CD4-positive, alpha-beta T cell (primary cell): ENCODE measurements at regions not wholly inside any gene's neighbourhood (a gene's known extent, or its start where the extent isn't known, plus 50 kb on each side); places are given as distances from the start of the nearest gene placed in this dataset.

Source experiments
- ATAC-seq: fragments of 200-7000 bp; cut with Tn5 transposase; one replicate; pipeline ENCODE4 v1.10.0; 2022; ENCODE audit warnings: mild to moderate bottlenecking; ENCODE audit not compliant: poor library complexity
- CTCF ChIA-PET: fragments of 350-600 bp; sonication (Branson Sonifier 250); formaldehyde crosslinking; loops from one replicate; lab custom pipeline; 2021; ENCODE audit warnings: antibody characterized with exemption, inconsistent platforms; lab: Charles Lee
- POLR2A ChIA-PET: fragments of 350-600 bp; sonication (Branson Sonifier 250); formaldehyde crosslinking; loops from one replicate; lab custom pipeline; 2021; ENCODE audit warnings: antibody characterized with exemption, inconsistent platforms; lab: Charles Lee
- DNase-seq, 14 experiments: peaks; one replicate each; pipeline ENCODE4 v3.0.0-alpha.2; 2013 to 2020; ENCODE audit warnings: mixed read lengths in 2 of 14
- H3K27ac ChIP-seq, 2 donors: one replicate each; pipeline versions ENCODE4 v1.5.1 to v1.7.0; 2013; ENCODE audit warnings: low read length in 2 of 2, low read depth in 1 of 2, mild to moderate bottlenecking in 1 of 2
- H3K27me3 ChIP-seq, 2 experiments: 1 replicate in 1 of 2; 2 replicates in 1 of 2; pipeline versions ENCODE4 v1.6.1 to v1.7.0; 2013; ENCODE audit warnings: low read length in 2 of 2, control low read depth in 1 of 2, mild to moderate bottlenecking in 1 of 2, moderate library complexity in 1 of 2; ENCODE audit not compliant: insufficient read depth in 2 of 2, control insufficient read depth in 1 of 2
- H3K36me3 ChIP-seq: one replicate; pipeline ENCODE4 v1.6.1; 2013; ENCODE audit warnings: low read length, control low read depth; ENCODE audit not compliant: insufficient read depth
- H3K4me1 ChIP-seq: one replicate; pipeline ENCODE4 v1.6.1; 2013; ENCODE audit warnings: low read length, control low read depth; ENCODE audit not compliant: insufficient read depth
- H3K4me3 ChIP-seq: one replicate; pipeline ENCODE4 v1.5.1; 2013; ENCODE audit warnings: mild to moderate bottlenecking, low read length, moderate library complexity
- H3K9me3 ChIP-seq, 2 experiments: 1 replicate in 1 of 2; 2 replicates in 1 of 2; pipeline versions ENCODE4 v1.6.1 to v1.7.0; 2013; ENCODE audit warnings: low read length in 2 of 2, mild to moderate bottlenecking in 2 of 2, control low read depth in 1 of 2, moderate library complexity in 1 of 2; ENCODE audit not compliant: control insufficient read depth in 1 of 2, insufficient read depth in 1 of 2
- H3K27ac Mint-ChIP-seq: one replicate; pipeline ENCODE4 v1.8.0; 2020; ENCODE audit warnings: mixed read lengths
- H3K27me3 Mint-ChIP-seq: one replicate; pipeline ENCODE4 v1.8.0; 2021; ENCODE audit warnings: mixed read lengths
- H3K36me3 Mint-ChIP-seq: one replicate; pipeline ENCODE4 v1.8.0; 2021; ENCODE audit warnings: low read depth, mixed read lengths
- H3K4me1 Mint-ChIP-seq: one replicate; pipeline ENCODE4 v1.8.0; 2021; ENCODE audit warnings: low read depth, mixed read lengths
- H3K4me3 Mint-ChIP-seq: one replicate; pipeline ENCODE4 v1.8.0; 2020; ENCODE audit warnings: mild to moderate bottlenecking, mixed read lengths
- H3K9me3 Mint-ChIP-seq: one replicate; pipeline ENCODE4 v1.8.0; 2020; ENCODE audit warnings: mixed read lengths
- intact Hi-C, 2 experiments: fragments of 100-400 bp; cut with DNase I in 1 of 2; cut with micrococcal nuclease in 1 of 2; formaldehyde crosslinking; loops; one replicate each; pipeline versions ENCODE4 v1.15.1 to v1.9.0; 2023 to 2025; cut with DNase I, micrococcal nuclease
- TF ChIP-seq, protein P1 (sequence below): fragments of 200-600 bp; IDR thresholded peaks from one replicate; pipeline ENCODE4 v1.8.0; 2022; ENCODE audit warnings: antibody characterized with exemption, mild to moderate bottlenecking

- CTCF ChIA-PET: no interaction called here
- no peak for DNase-seq
- no peaks in the 10 kb centered on the region for H3K4me1 ChIP-seq
- H3K36me3 Mint-ChIP-seq: no peaks in the 10 kb centered on the region
- no peak overlapping the region for H3K27ac Mint-ChIP-seq
- no peak for ATAC-seq
- H3K36me3 ChIP-seq: no peaks in the 10 kb centered on the region
- H3K27ac ChIP-seq: no peak overlapping the region
- H3K4me3 Mint-ChIP-seq: no peak overlapping the region
- POLR2A ChIA-PET: no interaction called here
- H3K4me1 Mint-ChIP-seq: no peaks in the 10 kb centered on the region
- H3K27me3 ChIP-seq: no peaks in the 10 kb centered on the region
- TF ChIP-seq, protein P1, sequence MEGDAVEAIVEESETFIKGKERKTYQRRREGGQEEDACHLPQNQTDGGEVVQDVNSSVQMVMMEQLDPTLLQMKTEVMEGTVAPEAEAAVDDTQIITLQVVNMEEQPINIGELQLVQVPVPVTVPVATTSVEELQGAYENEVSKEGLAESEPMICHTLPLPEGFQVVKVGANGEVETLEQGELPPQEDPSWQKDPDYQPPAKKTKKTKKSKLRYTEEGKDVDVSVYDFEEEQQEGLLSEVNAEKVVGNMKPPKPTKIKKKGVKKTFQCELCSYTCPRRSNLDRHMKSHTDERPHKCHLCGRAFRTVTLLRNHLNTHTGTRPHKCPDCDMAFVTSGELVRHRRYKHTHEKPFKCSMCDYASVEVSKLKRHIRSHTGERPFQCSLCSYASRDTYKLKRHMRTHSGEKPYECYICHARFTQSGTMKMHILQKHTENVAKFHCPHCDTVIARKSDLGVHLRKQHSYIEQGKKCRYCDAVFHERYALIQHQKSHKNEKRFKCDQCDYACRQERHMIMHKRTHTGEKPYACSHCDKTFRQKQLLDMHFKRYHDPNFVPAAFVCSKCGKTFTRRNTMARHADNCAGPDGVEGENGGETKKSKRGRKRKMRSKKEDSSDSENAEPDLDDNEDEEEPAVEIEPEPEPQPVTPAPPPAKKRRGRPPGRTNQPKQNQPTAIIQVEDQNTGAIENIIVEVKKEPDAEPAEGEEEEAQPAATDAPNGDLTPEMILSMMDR: no peak
- intact Hi-C loops: no loop called here
- H3K4me3 ChIP-seq: no peak overlapping the region
- no peaks in the 10 kb centered on the region for H3K9me3 Mint-ChIP-seq
- no peaks in the 10 kb centered on the region for H3K27me3 Mint-ChIP-seq
- no peaks in the 10 kb centered on the region for H3K9me3 ChIP-seq
Observed at GRCh38 chr4:82247629-82248028, 126.2 kb downstream of the HNRNPD start.

DNA sequence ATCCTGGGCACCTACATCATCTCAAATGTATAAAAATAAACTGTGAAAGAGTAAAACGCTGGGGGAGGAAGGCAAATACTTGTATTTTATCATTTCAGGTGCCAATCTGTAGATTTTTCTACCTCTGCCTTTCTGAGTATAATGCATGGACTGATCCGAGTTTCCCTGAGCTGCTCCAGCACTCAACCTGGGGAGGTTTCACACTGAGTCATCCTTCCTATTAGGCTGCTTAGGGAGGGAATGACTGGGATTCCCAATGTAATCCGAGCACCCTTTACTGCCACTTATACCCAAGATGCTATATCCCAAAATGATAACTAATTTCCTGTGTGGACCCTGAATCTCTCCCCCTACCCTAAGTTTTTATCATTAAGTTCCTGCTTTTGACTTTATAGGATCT, 126.6 kb downstream of the HNRNPD start:
- Histone ChIP-seq H3K4me3 (no peak overlapping the region), H3K27me3 (no peaks in the 10 kb centered on the region), H3K27ac (no peak overlapping the region), H3K9me3 (no peaks in the 10 kb centered on the region), H3K4me1 (no peaks in the 10 kb centered on the region), H3K36me3 (no peaks in the 10 kb centered on the region)
- DNase-seq (no peak), ATAC-seq (no peak)
- ChIA-PET POLR2A (interaction anchor here (1.0 kb wide), 1 partner anchor 9 kb away, joined by 3 read pairs; no protein-coding TSS in a partner anchor), CTCF (no interaction called here)
- TF ChIP-seq, protein P1: no peak
- Mint-ChIP-seq H3K36me3 (no peaks in the 10 kb centered on the region), H3K4me3 (no peak overlapping the region), H3K27me3 (no peaks in the 10 kb centered on the region), H3K27ac (no peak overlapping the region), H3K4me1 (no peaks in the 10 kb centered on the region), H3K9me3 (no peaks in the 10 kb centered on the region)
- intact Hi-C loops: no loop called here

DNA sequence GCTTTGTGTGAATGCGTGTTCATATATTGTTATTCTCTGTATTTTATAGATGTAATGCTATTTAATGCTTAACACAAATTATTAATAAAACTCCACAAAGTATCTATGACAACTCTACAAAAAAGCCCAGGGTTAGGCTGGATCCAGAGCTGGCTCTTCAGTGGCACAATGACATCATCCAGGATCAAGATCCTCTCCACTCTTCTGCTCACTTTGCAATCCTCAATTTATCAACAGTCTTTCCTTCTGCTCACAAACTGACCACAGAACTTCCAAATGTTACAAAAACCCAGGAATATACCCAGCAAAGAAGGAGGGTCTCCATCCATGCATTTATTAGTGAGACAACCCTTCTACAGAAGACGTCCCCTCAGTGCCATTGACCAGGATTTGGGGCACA, 132.3 kb downstream of the HNRNPD start:
- no peaks in the 10 kb centered on the region for H3K27me3 Mint-ChIP-seq
- no peaks in the 10 kb centered on the region for H3K36me3 Mint-ChIP-seq
- ChIA-PET POLR2A (no interaction called here), CTCF (no interaction called here)
- no peak overlapping the region for H3K27ac Mint-ChIP-seq
- TF ChIP-seq, protein P1: no peak
- no peaks in the 10 kb centered on the region for H3K9me3 Mint-ChIP-seq
- DNase-seq (no peak), ATAC-seq (no peak)
- no peaks in the 10 kb centered on the region for H3K9me3 ChIP-seq
- H3K4me3 ChIP-seq: no peak overlapping the region
- no peaks in the 10 kb centered on the region for H3K36me3 ChIP-seq
- no peaks in the 10 kb centered on the region for H3K27me3 ChIP-seq
- no peak overlapping the region for H3K4me3 Mint-ChIP-seq
- intact Hi-C loops: no loop called here
- no peaks in the 10 kb centered on the region for H3K4me1 ChIP-seq
- H3K4me1 Mint-ChIP-seq: no peaks in the 10 kb centered on the region
- H3K27ac ChIP-seq: no peak overlapping the region
